Keratinocyte (primary cell): ENCODE measurements at regions not wholly inside any gene's neighbourhood (a gene's known extent, or its start where the extent isn't known, plus 50 kb on each side); places are given as distances from the start of the nearest gene placed in this dataset.

Source experiments
- DNase-seq: peaks from one replicate; pipeline ENCODE4 v3.0.0-alpha.2; 2011; ENCODE audit warnings: low read depth, missing footprints, low spot score
- FAIRE-seq: peaks from 2 replicates; lab custom pipeline; 2011; peaks lifted over from hg19 to GRCh38; lab: Jason Lieb, UNC
- H2AFZ ChIP-seq: 2 replicates; pipeline ENCODE4 v1.6.0; 2012; ENCODE audit warnings: low read length, control low read depth, inconsistent platforms; ENCODE audit not compliant: control insufficient read depth
- H3K27ac ChIP-seq: 2 replicates; pipeline ENCODE4 v1.5.1; 2011; ENCODE audit warnings: low read length; ENCODE audit not compliant: control insufficient read depth, insufficient read depth
- H3K27me3 ChIP-seq: 3 replicates; pipeline ENCODE4 v1.6.0; 2011; ENCODE audit warnings: low read length; ENCODE audit not compliant: control insufficient read depth, insufficient read depth; ENCODE audit errors: extremely low read depth
- H3K36me3 ChIP-seq, 2 experiments: 2 replicates in 1 of 2; 3 replicates in 1 of 2; pipeline ENCODE4 v1.5.1; 2011; ENCODE audit warnings: low read length in 2 of 2, mild to moderate bottlenecking in 1 of 2; ENCODE audit not compliant: control insufficient read depth in 2 of 2, insufficient read depth in 2 of 2; ENCODE audit errors: extremely low read depth in 1 of 2
- H3K4me1 ChIP-seq: 3 replicates; pipeline ENCODE4 v1.5.1; 2011; ENCODE audit warnings: low read length; ENCODE audit not compliant: control insufficient read depth, insufficient read depth; ENCODE audit errors: extremely low read depth
- H3K4me2 ChIP-seq: 3 replicates; pipeline ENCODE4 v1.6.0; 2011; ENCODE audit warnings: low read depth, low read length; ENCODE audit not compliant: control insufficient read depth, insufficient read depth; ENCODE audit errors: extremely low read depth
- H3K4me3 ChIP-seq, 3 experiments: fragments of 200-600 bp in 1 of 3; sonication (generic) in 1 of 3; 2 replicates in 2 of 3; 3 replicates in 1 of 3; pipeline ENCODE4 v1.5.1; 2011 to 2016; ENCODE audit warnings: low read length in 3 of 3, mild to moderate bottlenecking in 3 of 3, control low read depth in 2 of 3, inconsistent platforms in 1 of 3, low read depth in 1 of 3, mixed read lengths in 1 of 3, mixed run types in 1 of 3, moderate library complexity in 1 of 3; ENCODE audit not compliant: control insufficient read depth in 2 of 3, insufficient read depth in 2 of 3; ENCODE audit errors: extremely low read depth in 1 of 3
- H3K79me2 ChIP-seq: 2 replicates; pipeline ENCODE4 v1.6.0; 2012; ENCODE audit warnings: low read length; ENCODE audit not compliant: control insufficient read depth, insufficient read depth
- H3K9ac ChIP-seq: 3 replicates; pipeline ENCODE4 v1.6.0; 2011; ENCODE audit warnings: low read length; ENCODE audit not compliant: control insufficient read depth, insufficient read depth; ENCODE audit errors: extremely low read depth
- H3K9me1 ChIP-seq: 3 replicates; pipeline ENCODE4 v1.6.0; 2011; ENCODE audit warnings: low read length; ENCODE audit not compliant: control insufficient read depth, insufficient read depth; ENCODE audit errors: extremely low read depth
- H3K9me3 ChIP-seq: 2 replicates; pipeline ENCODE4 v1.5.1; 2012; ENCODE audit warnings: low read depth, low read length; ENCODE audit not compliant: control insufficient read depth
- H4K20me1 ChIP-seq: 3 replicates; pipeline ENCODE4 v1.6.0; 2011; ENCODE audit warnings: low read length; ENCODE audit not compliant: control insufficient read depth, insufficient read depth; ENCODE audit errors: extremely low read depth
- CTCF ChIP-seq, 3 experiments: IDR thresholded peaks in 1 of 3; conservative IDR thresholded peaks in 1 of 3; optimal IDR thresholded peaks in 1 of 3; 2 replicates in 2 of 3; 3 replicates in 1 of 3; pipeline versions ENCODE3 to v1.5.1; 2011; ENCODE audit warnings: low read length in 3 of 3, mild to moderate bottlenecking in 3 of 3, moderate library complexity in 2 of 3, control low read depth in 1 of 3, inconsistent platforms in 1 of 3; ENCODE audit not compliant: insufficient read depth in 2 of 3; ENCODE audit errors: extremely low read depth in 1 of 3
- EZH2 ChIP-seq: IDR thresholded peaks from one replicate; pipeline ENCODE4 v1.6.1; 2012; ENCODE audit warnings: inconsistent platforms, mild to moderate bottlenecking, low read length, moderate library complexity
- dilution Hi-C: fragments of 300-500 bp; cut with MboI; formaldehyde crosslinking; loops from one replicate; pipeline ENCODE4 v1.7.0; 2020; ENCODE audit warnings: low sequenced_read_pairs; ENCODE audit not compliant: extremely low pct_ligation_motif_present

- no peaks in the 10 kb centered on the region for H3K79me2 ChIP-seq
- FAIRE-seq = no peak
Observed at GRCh38 chr1:96990136-96990535, 268.6 kb downstream of the PTBP2 start.

GRCh38 chr1:96991261-96991660, 269.7 kb downstream of the PTBP2 start:
- H3K4me2 ChIP-seq = no peak overlapping the region
- no peak overlapping the region for H3K9ac ChIP-seq
- H3K79me2 ChIP-seq = no peaks in the 10 kb centered on the region
- no peak for FAIRE-seq
- H3K9me3 ChIP-seq = no peaks in the 10 kb centered on the region
- dilution Hi-C loops = no loop called here
- no peaks in the 10 kb centered on the region for H3K36me3 ChIP-seq
- no peak overlapping the region for H2AFZ ChIP-seq
- TF ChIP-seq CTCF (optimal IDR thresholded peaks at IDR 0.05 in 1 of 3, IDR thresholded peaks at IDR 0.05 in 1 of 3, conservative IDR thresholded peaks at IDR 0.05 in 1 of 3; ENCODE audit: extremely low read depth in 1 of 3, insufficient read depth in 2 of 3, low read length in 3 of 3) = no peak
- no peak for TF ChIP-seq EZH2
- no peak overlapping the region for H3K4me3 ChIP-seq
- H3K27me3 ChIP-seq = no peaks in the 10 kb centered on the region
- H4K20me1 ChIP-seq = no peaks in the 10 kb centered on the region
- DNase-seq = no peak
- no peak overlapping the region for H3K27ac ChIP-seq
- no peaks in the 10 kb centered on the region for H3K4me1 ChIP-seq
- H3K9me1 ChIP-seq = no peaks in the 10 kb centered on the region

More at GRCh38 chr1:96990136-96990535, 268.6 kb downstream of the PTBP2 start:
- H3K4me3 ChIP-seq = no peak overlapping the region
- H3K4me2 ChIP-seq = no peak overlapping the region
- H4K20me1 ChIP-seq = no peaks in the 10 kb centered on the region
- no peaks in the 10 kb centered on the region for H3K27me3 ChIP-seq
- no peaks in the 10 kb centered on the region for H3K9me3 ChIP-seq
- no peaks in the 10 kb centered on the region for H3K9me1 ChIP-seq
- DNase-seq = no peak
- H3K27ac ChIP-seq = no peak overlapping the region
- no peaks in the 10 kb centered on the region for H3K36me3 ChIP-seq
- H2AFZ ChIP-seq = no peak overlapping the region
- no peak overlapping the region for H3K9ac ChIP-seq
- dilution Hi-C loops = no loop called here
- TF ChIP-seq CTCF (optimal IDR thresholded peaks at IDR 0.05 in 1 of 3, IDR thresholded peaks at IDR 0.05 in 1 of 3, conservative IDR thresholded peaks at IDR 0.05 in 1 of 3; ENCODE audit: extremely low read depth in 1 of 3, insufficient read depth in 2 of 3, low read length in 3 of 3) (no peak), EZH2 (no peak)
- H3K4me1 ChIP-seq = no peaks in the 10 kb centered on the region
